Transverse colon (tissue), 4 donors: ENCODE measurements at regions not wholly inside any gene's neighbourhood (a gene's known extent, or its start where the extent isn't known, plus 50 kb on each side); places are given as distances from the start of the nearest gene placed in this dataset.

Source experiments
- POLR2AphosphoS5 ChIP-seq, 3 donors: sonication (generic); formaldehyde crosslinking; IDR thresholded peaks; one replicate each; pipeline ENCODE4 v1.6.1; 2016; ENCODE audit warnings: antibody characterized with exemption in 3 of 3
- TF ChIP-seq, protein P1 (sequence below), 5 experiments: fragments of 200-600 bp in 3 of 5; fragments of 450-650 bp in 2 of 5; sonication (generic) in 3 of 5; IDR thresholded peaks; 1 replicate in 2 of 5; 2 replicates in 3 of 5; pipeline ENCODE4 v1.5.1; 2016 to 2017; ENCODE audit warnings: antibody characterized with exemption in 5 of 5, inconsistent platforms in 3 of 5, mild to moderate bottlenecking in 2 of 5, moderate library complexity in 1 of 5

DNA sequence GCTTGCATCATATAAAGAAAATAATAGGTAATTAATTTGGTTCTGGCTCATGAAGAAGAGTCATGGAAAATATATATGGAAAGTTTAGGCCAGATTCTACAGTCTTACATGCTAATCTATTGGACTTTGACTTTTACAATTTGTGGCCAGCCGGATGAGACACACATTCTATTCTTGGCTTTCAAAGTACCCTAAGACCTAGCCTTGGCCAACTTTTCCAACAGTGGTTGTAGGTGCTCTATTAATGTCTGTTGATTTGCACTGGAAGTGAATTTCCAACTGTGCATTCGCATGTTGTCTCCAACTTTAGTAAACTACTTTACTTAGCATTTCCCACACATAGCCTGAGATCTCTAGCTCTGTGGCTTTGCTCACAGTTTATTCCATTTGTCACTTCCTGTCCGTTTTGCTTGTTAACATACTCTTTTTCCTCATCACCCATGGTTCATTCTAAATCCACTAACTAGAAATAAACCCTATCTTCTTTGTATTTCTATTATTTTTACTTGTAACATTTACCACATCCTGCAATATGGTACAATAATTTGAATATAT is 644.0 kb downstream of the PTPRC start:
- TF ChIP-seq, protein P1, sequence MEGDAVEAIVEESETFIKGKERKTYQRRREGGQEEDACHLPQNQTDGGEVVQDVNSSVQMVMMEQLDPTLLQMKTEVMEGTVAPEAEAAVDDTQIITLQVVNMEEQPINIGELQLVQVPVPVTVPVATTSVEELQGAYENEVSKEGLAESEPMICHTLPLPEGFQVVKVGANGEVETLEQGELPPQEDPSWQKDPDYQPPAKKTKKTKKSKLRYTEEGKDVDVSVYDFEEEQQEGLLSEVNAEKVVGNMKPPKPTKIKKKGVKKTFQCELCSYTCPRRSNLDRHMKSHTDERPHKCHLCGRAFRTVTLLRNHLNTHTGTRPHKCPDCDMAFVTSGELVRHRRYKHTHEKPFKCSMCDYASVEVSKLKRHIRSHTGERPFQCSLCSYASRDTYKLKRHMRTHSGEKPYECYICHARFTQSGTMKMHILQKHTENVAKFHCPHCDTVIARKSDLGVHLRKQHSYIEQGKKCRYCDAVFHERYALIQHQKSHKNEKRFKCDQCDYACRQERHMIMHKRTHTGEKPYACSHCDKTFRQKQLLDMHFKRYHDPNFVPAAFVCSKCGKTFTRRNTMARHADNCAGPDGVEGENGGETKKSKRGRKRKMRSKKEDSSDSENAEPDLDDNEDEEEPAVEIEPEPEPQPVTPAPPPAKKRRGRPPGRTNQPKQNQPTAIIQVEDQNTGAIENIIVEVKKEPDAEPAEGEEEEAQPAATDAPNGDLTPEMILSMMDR (IDR thresholded peaks at IDR 0.05): no peak
- no peak for TF ChIP-seq POLR2AphosphoS5 (IDR thresholded peaks at IDR 0.05)
